Liver (tissue), 8 donors: ENCODE measurements at regions not wholly inside any gene's neighbourhood (a gene's known extent, or its start where the extent isn't known, plus 50 kb on each side); places are given as distances from the start of the nearest gene placed in this dataset.

Experiments
- DNase-seq: peaks from one replicate; pipeline ENCODE4 v3.0.0-alpha.2; 2017; ENCODE audit warnings: low spot score
- H3K27ac ChIP-seq, 2 donors: one replicate each; pipeline ENCODE4 v1.7.0; 2013; ENCODE audit warnings: inconsistent platforms in 2 of 2, low read length in 2 of 2, control low read depth in 1 of 2, low read depth in 1 of 2, mild to moderate bottlenecking in 1 of 2
- H3K27me3 ChIP-seq, 4 donors: one replicate each; pipeline versions ENCODE4 v1.6.1 to v1.7.0; 2013; ENCODE audit warnings: low read length in 3 of 4, inconsistent platforms in 1 of 4, mild to moderate bottlenecking in 1 of 4, moderate library complexity in 1 of 4; ENCODE audit not compliant: control insufficient read depth in 4 of 4, insufficient read depth in 4 of 4
- H3K36me3 ChIP-seq, 4 donors: one replicate each; pipeline versions ENCODE4 v1.6.1 to v1.7.0; 2013; ENCODE audit warnings: low read length in 3 of 4, mild to moderate bottlenecking in 3 of 4, low read depth in 1 of 4, moderate library complexity in 1 of 4; ENCODE audit not compliant: control insufficient read depth in 4 of 4, insufficient read depth in 3 of 4
- H3K4me1 ChIP-seq, 4 donors: one replicate each; pipeline versions ENCODE4 v1.6.1 to v1.7.0; 2013; ENCODE audit warnings: low read length in 3 of 4, mild to moderate bottlenecking in 3 of 4, moderate library complexity in 1 of 4; ENCODE audit not compliant: control insufficient read depth in 4 of 4, insufficient read depth in 4 of 4
- H3K4me3 ChIP-seq, 3 donors: one replicate each; pipeline versions ENCODE4 v1.6.1 to v1.7.0; 2013; ENCODE audit warnings: low read length in 3 of 3, control low read depth in 1 of 3, low read depth in 1 of 3, mild to moderate bottlenecking in 1 of 3
- H3K9ac ChIP-seq, 2 donors: one replicate each; pipeline ENCODE4 v1.7.0; 2013; ENCODE audit warnings: low read length in 2 of 2, mild to moderate bottlenecking in 2 of 2, moderate library complexity in 2 of 2, control low read depth in 1 of 2, low read depth in 1 of 2
- H3K9me3 ChIP-seq, 4 donors: one replicate each; pipeline versions ENCODE4 v1.6.1 to v1.7.0; 2013; ENCODE audit warnings: low read length in 3 of 4; ENCODE audit not compliant: control insufficient read depth in 4 of 4
- ATF3 ChIP-seq: IDR thresholded peaks from 2 replicates; pipeline ENCODE4 v1.6.1; 2016; ENCODE audit warnings: antibody characterized with exemption
- CTCF ChIP-seq: fragments of 150-350 bp; IDR thresholded peaks from 2 replicates; pipeline ENCODE4 v1.5.1; 2017; ENCODE audit warnings: improper control_type of control experiment, low read depth, low read length; ENCODE audit not compliant: missing input control
- EGR1 ChIP-seq, 2 donors: IDR thresholded peaks; 2 replicates each; pipeline ENCODE4 v1.6.1; 2016 to 2018; ENCODE audit warnings: antibody characterized with exemption in 2 of 2, low read depth in 2 of 2
- FOXA1 ChIP-seq: IDR thresholded peaks from 2 replicates; pipeline ENCODE4 v1.6.1; 2016; ENCODE audit warnings: antibody characterized with exemption
- FOXA2 ChIP-seq: IDR thresholded peaks from 2 replicates; pipeline ENCODE4 v1.6.1; 2016; ENCODE audit warnings: antibody characterized with exemption
- GABPA ChIP-seq, 2 donors: IDR thresholded peaks in 1 of 2; conservative IDR thresholded peaks in 1 of 2; 2 replicates each; pipeline ENCODE4 v1.6.1; 2016; ENCODE audit warnings: antibody characterized with exemption in 2 of 2, mild to moderate bottlenecking in 1 of 2, moderate library complexity in 1 of 2
- HNF4A ChIP-seq, 2 donors: conservative IDR thresholded peaks; 2 replicates each; pipeline ENCODE4 v1.6.1; 2016; ENCODE audit warnings: antibody characterized with exemption in 2 of 2, mild to moderate bottlenecking in 2 of 2
- HNF4G ChIP-seq: IDR thresholded peaks from 2 replicates; pipeline ENCODE4 v1.6.1; 2016; ENCODE audit warnings: antibody characterized with exemption
- JUND ChIP-seq, 2 donors: IDR thresholded peaks; 2 replicates each; pipeline ENCODE4 v1.6.1; 2016; ENCODE audit warnings: antibody characterized with exemption in 2 of 2
- MAX ChIP-seq: IDR thresholded peaks from 2 replicates; pipeline ENCODE4 v1.6.1; 2016; ENCODE audit warnings: antibody characterized with exemption
- NR2F2 ChIP-seq: IDR thresholded peaks from 2 replicates; pipeline ENCODE4 v1.6.1; 2016; ENCODE audit warnings: antibody characterized with exemption
- RAD21 ChIP-seq, 2 donors: IDR thresholded peaks; 2 replicates each; pipeline ENCODE4 v1.6.1; 2016; ENCODE audit warnings: antibody characterized with exemption in 2 of 2, mild to moderate bottlenecking in 2 of 2
- REST ChIP-seq: IDR thresholded peaks from 2 replicates; pipeline ENCODE4 v1.6.1; 2016; ENCODE audit warnings: antibody characterized with exemption, mild to moderate bottlenecking
- RXRA ChIP-seq, 2 donors: IDR thresholded peaks; 2 replicates each; pipeline ENCODE4 v1.6.1; 2017 to 2018; ENCODE audit warnings: antibody characterized with exemption in 2 of 2, mild to moderate bottlenecking in 1 of 2
- SP1 ChIP-seq: IDR thresholded peaks from 2 replicates; pipeline ENCODE4 v1.6.1; 2018; ENCODE audit warnings: antibody characterized with exemption, mild to moderate bottlenecking
- TAF1 ChIP-seq: conservative IDR thresholded peaks from 2 replicates; pipeline ENCODE4 v1.6.1; 2016; ENCODE audit warnings: antibody characterized with exemption, mild to moderate bottlenecking
- YY1 ChIP-seq: IDR thresholded peaks from 2 replicates; pipeline ENCODE4 v1.6.1; 2016; ENCODE audit warnings: antibody characterized with exemption, mild to moderate bottlenecking
- ZBTB33 ChIP-seq: IDR thresholded peaks from 2 replicates; pipeline ENCODE4 v1.6.1; 2016; ENCODE audit warnings: antibody characterized with exemption
- WGBS: extraction: QIAGEN DNeasy Blood & Tissue Kit; methylation state at CpG from one replicate; pipeline ENCODE4 v1.1.7; 2013; 5-methylcytosine and 5-hydroxymethylcytosine counted together
- donor health status: healthy.
- donor health status: healthy.
- donor health status: healthy.
- donor health status: healthy.
- donor health status: healthy.

- no peak overlapping the region for H3K9ac ChIP-seq
- 49% methylated on average over 5 of the region's 5 CpGs for WGBS
- H3K4me1 ChIP-seq = no peaks in the 10 kb centered on the region
- no peak overlapping the region for H3K4me3 ChIP-seq
- TF ChIP-seq TAF1 = no peak
- no peak for TF ChIP-seq FOXA1
- no peaks in the 10 kb centered on the region for H3K36me3 ChIP-seq
- H3K9me3 ChIP-seq = no peaks in the 10 kb centered on the region
- peaks cover 0 to 3% (median 1%) of the 10 kb centered on the region in 4 donors for H3K27me3 ChIP-seq
- DNase-seq = no peak
- H3K27ac ChIP-seq = no peak overlapping the region
Observed at GRCh38 chr15:55031727-55032126, 165.0 kb downstream of the RSL24D1 start.

- H3K27me3 ChIP-seq = peaks cover 0 to 7% (median 0%) of the 10 kb centered on the region in 4 donors
- no peaks in the 10 kb centered on the region for H3K36me3 ChIP-seq
- no peaks in the 10 kb centered on the region for H3K9me3 ChIP-seq
- H3K9ac ChIP-seq = no peak overlapping the region
- H3K4me3 ChIP-seq = no peak overlapping the region
- no peak overlapping the region for H3K27ac ChIP-seq
- H3K4me1 ChIP-seq = no peaks in the 10 kb centered on the region
- TF ChIP-seq RXRA (IDR thresholded peaks at IDR 0.05) (no peak), ZBTB33 (no peak), ATF3 (no peak), JUND (IDR thresholded peaks at IDR 0.05) (no peak), NR2F2 (no peak), FOXA2 (no peak), HNF4A (conservative IDR thresholded peaks at IDR 0.05) (no peak), SP1 (no peak), TAF1 (no peak), CTCF (no peak), MAX (no peak), REST (no peak), EGR1 (IDR thresholded peaks at IDR 0.05; ENCODE audit: low read depth in 2 of 2) (no peak), HNF4G (no peak), FOXA1 (no peak), YY1 (no peak), GABPA (IDR thresholded peaks at IDR 0.05 in 1 of 2, conservative IDR thresholded peaks at IDR 0.05 in 1 of 2) (no peak), RAD21 (IDR thresholded peaks at IDR 0.05) (no peak)
- 78% methylated on average over 1 of the region's 1 CpG for WGBS
- no peak for DNase-seq
Observed at GRCh38 chr15:55026381-55026780, 170.4 kb downstream of the RSL24D1 start.
